ENCODE measurements at regions not wholly inside any gene's neighbourhood (a gene's known extent, or its start where the extent isn't known, plus 50 kb on each side); places are given as distances from the start of the nearest gene placed in this dataset.

DNA sequence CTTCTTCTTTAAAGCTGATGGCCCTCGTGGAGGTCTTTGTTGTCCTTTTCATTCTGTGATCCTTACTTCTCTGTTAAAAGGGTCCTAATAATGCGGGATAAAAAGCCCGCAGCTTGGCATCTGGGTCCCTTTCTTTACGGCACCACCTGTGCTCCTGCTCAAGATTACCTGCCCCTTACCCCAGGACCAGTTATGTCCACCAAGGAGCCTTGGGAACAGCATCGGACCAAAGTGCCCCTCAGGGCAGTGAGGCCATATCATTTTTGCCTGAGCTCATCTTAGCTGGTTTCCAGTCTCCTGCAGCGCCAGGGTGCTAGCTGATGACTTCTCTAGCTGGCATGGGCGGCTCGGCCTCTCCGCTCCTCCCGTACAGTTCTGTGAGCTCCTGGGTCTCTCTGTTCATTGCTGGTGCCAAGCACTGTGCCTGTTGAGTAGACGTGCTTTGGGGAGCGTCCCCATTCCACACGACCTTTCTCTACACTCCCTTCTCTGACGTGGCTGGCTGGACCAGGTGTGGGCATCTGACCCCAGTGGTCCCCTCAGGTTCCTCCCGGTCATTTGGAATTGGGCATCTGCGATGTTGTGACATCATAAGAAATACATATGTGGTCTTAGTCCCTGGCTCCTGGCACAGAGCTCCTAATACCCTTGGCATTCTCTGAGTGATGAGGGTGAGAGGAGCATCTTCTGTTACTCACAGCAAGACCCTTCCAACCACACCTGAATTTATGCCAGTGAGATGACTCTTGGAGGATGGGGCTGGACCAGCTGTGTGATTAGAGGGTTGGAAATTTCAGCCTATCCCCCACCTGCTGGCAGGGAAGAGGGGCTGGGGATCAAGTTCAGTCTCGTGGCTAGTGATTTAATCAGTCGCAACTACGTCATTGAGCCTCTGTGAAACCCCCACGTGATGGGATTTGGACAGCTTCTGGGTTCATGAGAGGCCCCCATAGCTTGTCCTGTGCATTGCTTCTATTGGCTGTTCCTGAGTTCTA, 134.2 kb upstream of the HS6ST1 start:
- no peak for DNase-seq

- DNase-seq, result no peak
Measured at GRCh38 chr2:128454980-128455720, 136.5 kb upstream of the HS6ST1 start.

GRCh38 chr2:128455721-128456050, 137.0 kb upstream of the HS6ST1 start:
- DNase-seq, result no peak

- DNase-seq, result no peak
Measured at GRCh38 chr2:128456281-128456680, 137.6 kb upstream of the HS6ST1 start.

DNA sequence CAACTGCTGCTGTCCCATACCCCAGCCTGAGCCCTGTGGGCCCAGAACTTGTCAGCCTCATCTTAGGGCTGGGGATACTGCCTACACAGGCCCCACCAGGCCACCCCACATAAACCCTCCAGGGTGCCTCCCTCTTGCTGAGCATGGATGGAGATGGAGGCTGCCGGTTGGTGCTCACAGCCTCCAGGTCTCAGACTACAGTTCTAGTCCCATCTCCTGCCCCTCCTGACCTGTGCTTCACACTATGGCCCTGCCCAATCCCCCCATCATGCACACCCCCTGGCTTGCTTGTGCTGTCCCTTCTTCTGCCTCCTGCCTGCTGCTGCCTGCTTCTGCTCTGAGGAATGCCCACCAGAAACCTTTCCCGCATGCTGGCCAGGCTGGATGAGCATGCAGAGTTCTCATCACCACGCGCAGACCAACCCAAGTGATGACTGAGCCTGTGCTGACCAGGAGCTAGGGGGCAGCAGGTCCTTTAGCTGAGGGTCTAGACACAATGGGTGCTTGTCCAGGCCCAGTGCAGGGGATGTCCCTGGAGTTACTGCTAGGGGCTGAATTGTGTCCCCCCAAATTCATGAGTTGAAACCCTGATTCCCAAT, 138.4 kb upstream of the HS6ST1 start:
- no peak for DNase-seq

- DNase-seq, result no peak
Measured at GRCh38 chr2:128457716-128458115, 139.0 kb upstream of the HS6ST1 start.

GRCh38 chr2:128458505-128458904, 139.8 kb upstream of the HS6ST1 start:
- no peak for DNase-seq

DNA sequence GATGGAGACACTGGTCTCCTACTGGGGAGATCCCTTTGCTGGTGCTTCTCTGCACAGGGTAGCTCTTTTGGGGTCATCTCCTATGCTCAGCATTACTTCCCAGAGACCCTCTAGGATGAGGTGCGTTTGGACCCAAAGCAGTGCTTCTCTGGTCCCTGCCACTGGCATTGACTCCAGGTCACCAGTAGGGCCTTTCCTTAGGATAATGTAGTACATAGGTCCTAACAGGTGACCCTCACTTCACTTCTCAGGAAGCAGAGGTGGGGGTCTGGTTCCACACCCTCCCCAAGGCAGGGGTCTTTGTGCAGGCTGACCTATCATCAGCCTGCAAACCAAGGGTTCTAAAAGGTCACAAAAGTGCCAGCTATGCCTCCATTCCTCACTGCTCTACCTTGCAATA, 145.8 kb upstream of the HS6ST1 start:
- no peak for DNase-seq

DNA sequence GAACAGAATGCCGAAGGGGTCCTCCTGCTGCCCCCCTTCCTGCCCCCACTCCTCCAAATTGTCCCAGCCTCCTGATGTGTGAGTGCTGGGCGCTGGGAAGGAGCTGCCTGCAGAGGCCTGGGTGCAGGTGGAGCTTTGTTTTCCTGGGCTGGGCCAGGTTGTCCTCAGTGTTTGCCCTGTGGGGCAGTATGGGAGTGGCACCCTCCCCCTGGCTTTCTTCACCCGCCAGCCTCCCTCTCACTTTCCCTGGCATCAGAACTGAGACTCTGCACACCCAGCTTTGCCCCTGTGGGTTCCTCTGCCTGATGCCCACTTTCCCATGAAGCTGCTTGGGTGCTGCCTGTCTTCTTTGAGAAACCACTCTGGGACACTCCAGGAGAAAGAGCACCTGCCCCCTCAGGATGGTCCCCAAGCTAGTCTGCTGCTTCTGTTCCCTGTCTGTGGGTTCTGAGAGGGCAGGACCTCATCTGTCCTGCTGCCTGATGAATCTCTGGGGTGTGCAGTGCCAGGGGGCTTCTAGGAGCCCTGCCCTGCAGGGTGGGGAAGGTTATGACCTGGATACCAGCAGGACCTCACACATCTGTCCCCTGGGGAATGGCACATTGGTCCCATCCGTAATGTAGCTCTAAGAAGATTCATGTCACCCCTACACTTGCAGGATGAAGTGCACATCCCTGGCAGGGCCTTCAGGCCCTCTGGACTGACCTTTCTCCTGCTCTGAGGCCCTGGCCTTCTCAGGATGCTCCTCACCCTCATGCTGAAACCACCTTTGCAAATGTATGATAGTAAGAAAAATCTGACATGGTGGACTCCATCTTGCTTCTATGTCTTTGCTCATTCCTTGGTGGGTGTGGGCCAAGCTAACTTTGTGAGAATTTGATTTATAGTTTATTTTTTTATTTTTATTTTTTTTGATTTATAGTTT, 146.8 kb upstream of the HS6ST1 start:
- no peak for DNase-seq

DNA sequence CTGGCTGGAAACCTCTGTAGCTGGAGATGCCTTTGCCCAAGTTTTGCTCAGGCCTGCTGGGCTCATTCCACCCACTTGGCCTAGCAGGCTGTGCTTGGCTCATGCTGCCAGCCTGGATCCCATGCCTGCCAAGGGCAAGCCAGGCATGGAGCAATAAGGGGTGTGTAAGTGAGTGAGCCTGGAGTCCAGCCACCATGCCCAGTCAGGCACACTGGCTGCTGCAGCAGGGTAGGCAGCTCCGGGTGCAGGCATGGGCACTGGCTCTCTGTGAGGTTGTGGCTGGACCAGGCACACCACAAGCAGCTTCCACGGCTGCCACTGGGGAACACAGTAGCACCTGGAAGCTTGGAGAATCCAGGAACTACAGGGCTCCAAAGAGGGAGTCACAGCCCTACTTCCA, 147.7 kb upstream of the HS6ST1 start:
- DNase-seq, result no peak

DNA sequence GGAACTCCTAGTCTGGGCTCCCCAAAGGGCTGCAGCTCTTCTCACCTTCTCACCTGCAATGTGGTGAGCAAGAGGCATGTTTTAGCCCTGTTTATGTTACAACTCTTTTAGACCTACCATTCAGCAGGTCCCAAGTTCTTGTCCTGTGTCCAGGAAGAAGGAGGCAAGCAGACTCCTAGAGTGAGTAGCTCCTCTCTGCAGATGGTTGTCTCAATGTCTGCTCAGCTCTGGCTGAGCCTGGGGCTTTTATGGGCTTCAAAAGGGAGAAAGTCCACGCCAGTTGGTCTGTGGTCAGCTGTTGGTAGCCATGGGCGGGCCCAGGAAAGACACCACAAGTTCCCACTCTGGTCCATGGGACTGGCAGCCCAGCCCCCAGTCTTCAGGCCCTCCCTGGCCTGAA, 148.1 kb upstream of the HS6ST1 start:
- no peak for DNase-seq

- no peak for DNase-seq
Measured at GRCh38 chr2:128467321-128467969, 148.8 kb upstream of the HS6ST1 start.

- no peak for DNase-seq
Measured at GRCh38 chr2:128468186-128468920, 149.7 kb upstream of the HS6ST1 start.

- no peak for DNase-seq
Measured at GRCh38 chr2:128469203-128469602, 150.5 kb upstream of the HS6ST1 start.

- DNase-seq, result no peak
Measured at GRCh38 chr2:128469875-128470274, 151.2 kb upstream of the HS6ST1 start.

DNA sequence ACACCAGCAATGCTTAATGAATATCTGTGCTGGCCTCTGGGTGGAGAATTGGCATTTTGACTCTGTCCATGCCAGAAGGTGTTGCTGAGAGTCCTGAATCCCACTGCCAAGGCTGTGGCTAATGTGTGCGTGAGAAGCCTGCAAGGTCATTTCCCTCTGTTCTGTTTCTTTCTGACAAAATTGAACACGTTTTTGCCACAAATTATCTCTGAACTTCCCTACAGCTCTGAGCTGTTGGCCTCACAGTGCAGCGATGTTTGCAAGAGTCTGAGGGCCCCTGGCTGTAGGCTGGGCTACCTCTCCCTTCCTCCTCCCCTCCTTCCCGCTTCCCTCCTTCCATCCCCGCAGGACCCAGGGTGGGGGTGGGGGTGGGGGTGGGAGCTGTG, 154.1 kb upstream of the HS6ST1 start:
- no peak for DNase-seq

DNA sequence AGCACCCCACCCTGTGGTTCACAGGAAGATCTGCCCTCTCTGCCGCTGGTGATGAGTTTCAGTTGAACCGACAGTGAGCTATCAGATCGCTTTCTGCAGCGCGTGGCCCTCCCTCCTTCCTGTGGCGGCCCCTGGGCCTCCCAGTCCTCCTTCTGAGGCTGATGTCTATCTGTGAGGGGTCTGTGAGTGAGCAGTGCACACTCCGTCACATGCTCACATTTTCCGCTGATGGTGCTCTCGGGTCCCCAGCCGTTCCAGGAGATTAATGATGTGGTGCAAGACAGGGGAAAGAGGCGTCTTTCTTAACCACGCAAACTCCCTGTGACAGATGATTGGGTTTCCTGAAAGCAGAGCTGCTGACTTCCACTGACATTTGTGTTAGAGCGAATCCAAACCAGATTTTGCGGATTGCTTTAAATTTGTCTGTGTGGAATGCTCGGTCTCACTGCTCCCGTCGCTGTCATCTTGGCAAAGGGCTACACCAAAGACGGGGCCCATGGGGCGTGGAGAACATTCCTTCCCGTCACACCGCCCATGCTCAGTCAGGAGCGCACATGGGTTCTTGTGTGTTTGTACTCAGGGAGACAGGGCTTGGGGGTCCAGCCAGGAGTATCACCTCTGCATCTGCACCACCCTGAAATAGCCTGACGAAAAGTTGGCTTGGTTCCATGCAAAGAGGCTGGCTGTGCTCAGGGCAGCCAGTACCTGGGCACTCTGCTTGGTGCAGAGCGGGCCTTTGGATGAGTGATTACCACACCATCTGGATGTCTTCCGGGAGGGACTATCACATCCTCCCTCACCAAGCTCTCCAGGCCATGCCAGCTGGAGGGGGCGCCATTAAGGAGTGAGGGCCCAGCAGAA, 154.7 kb upstream of the HS6ST1 start:
- no peak for DNase-seq

GRCh38 chr2:128474036-128474955, 155.6 kb upstream of the HS6ST1 start:
- DNase-seq, result no peak

- no peak for DNase-seq
Measured at GRCh38 chr2:128474962-128475361, 156.3 kb upstream of the HS6ST1 start.
